ENCODE measurements at regions not wholly inside any gene's neighbourhood (a gene's known extent, or its start where the extent isn't known, plus 50 kb on each side); places are given as distances from the start of the nearest gene placed in this dataset.

DNA sequence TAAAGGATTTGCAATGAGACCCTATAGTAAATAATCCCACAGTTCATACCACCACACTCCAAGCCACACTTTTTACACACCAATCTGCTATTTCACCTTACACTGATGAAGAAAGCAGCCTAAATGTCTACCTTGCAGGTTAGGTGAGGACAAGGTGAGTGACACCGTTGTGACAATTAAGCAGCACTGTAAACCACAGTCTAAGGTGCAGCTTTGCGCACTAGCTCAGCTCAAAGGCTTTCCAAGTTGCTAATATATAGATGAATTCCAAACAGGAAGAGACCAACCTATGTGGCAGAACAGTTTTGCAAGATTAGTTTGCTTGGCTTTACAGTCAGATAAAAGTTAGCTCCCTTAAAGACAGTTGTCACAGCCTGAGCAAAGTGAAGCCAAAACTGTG lies 429.5 kb upstream of the MARCKS start:
- H3K27ac ChIP-seq = no peak overlapping the region
- H3K36me3 ChIP-seq (replicated peaks) = no peaks in the 10 kb centered on the region
- in situ Hi-C loops (cut with HindIII; ENCODE audit: low pct_ligation_motif_present, low sequenced_read_pairs) = no loop called here
- no peak for DNase-seq
- no peaks in the 10 kb centered on the region for H3K27me3 ChIP-seq (replicated peaks)
- no peak overlapping the region for H3K4me3 ChIP-seq (ENCODE audit: low read depth, low read length)
- TF ChIP-seq, protein P1, sequence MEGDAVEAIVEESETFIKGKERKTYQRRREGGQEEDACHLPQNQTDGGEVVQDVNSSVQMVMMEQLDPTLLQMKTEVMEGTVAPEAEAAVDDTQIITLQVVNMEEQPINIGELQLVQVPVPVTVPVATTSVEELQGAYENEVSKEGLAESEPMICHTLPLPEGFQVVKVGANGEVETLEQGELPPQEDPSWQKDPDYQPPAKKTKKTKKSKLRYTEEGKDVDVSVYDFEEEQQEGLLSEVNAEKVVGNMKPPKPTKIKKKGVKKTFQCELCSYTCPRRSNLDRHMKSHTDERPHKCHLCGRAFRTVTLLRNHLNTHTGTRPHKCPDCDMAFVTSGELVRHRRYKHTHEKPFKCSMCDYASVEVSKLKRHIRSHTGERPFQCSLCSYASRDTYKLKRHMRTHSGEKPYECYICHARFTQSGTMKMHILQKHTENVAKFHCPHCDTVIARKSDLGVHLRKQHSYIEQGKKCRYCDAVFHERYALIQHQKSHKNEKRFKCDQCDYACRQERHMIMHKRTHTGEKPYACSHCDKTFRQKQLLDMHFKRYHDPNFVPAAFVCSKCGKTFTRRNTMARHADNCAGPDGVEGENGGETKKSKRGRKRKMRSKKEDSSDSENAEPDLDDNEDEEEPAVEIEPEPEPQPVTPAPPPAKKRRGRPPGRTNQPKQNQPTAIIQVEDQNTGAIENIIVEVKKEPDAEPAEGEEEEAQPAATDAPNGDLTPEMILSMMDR (IDR thresholded peaks at IDR 0.05; ENCODE audit: low read depth, low read length, missing control alignments) = no peak

DNA sequence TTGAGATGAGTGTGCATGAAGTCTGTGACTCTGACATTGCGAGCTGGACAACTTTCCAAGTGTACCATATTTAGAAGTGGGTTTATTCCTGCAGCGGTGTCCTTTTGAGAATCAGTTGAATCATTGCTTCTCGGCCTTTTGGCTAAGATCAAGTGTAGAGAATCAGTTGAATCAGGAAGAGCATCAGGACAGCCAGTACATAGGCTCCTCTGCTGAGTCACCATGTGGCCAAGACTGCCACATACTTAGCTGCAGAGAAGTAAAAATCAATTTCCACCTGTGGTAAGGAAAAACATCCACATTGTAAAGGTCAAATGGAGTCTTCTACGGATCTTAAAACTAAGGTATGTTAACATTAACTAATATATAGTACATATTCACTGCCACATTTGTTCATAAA lies 428.4 kb upstream of the MARCKS start:
- DNase-seq = peak; percentile 20
- Histone ChIP-seq H3K27ac (no peak overlapping the region), H3K36me3 (replicated peaks) (no peaks in the 10 kb centered on the region), H3K4me3 (ENCODE audit: low read depth, low read length) (no peak overlapping the region), H3K27me3 (replicated peaks) (no peaks in the 10 kb centered on the region)
- TF ChIP-seq, protein P1 (IDR thresholded peaks at IDR 0.05; ENCODE audit: low read depth, low read length, missing control alignments) = no peak
- in situ Hi-C loops (cut with HindIII; ENCODE audit: low pct_ligation_motif_present, low sequenced_read_pairs) = no loop called here

DNA sequence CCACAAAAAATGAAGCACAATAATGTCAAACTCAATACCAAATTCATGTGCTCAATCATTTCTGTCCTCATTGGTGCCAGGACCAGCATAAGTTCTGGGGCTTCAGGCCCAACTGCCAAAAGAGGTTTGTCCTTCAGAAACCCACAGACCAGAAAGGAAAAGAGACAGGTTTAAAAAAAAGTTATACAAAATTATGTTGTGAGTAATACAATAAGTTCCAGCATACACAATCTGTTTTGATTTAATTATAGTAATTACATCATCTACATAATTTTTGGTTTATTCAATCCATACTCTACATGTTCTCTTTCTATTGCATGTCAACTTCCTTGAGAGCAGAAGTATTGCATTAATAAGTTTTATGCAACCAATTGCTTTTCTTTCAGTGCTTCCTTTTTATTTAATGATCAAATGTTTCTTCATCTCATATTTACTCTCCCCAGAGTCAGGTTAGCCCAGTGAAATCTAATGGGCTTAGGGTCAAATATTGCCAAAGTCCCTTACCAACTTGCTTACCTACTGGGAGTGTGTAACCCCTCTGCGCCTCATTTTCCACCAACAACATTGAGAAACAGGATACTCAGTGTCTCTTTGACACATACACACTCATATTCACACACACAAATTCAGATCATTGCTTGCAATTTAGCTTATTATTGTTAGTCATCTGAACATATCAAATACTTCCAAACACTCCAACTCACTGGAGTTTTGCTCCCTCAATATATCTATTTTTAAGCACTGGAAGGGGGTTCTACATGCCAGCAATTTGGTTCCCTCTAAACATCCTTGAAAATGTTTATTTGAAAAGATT lies 424.4 kb upstream of the MARCKS start:
- Histone ChIP-seq H3K4me3 (ENCODE audit: low read depth, low read length) (no peak overlapping the region), H3K27me3 (replicated peaks) (no peaks in the 10 kb centered on the region), H3K36me3 (replicated peaks) (no peaks in the 10 kb centered on the region), H3K27ac (no peak overlapping the region)
- DNase-seq = no peak
- TF ChIP-seq, protein P1 (IDR thresholded peaks at IDR 0.05; ENCODE audit: low read depth, low read length, missing control alignments) = no peak
- in situ Hi-C loops (cut with HindIII; ENCODE audit: low pct_ligation_motif_present, low sequenced_read_pairs) = no loop called here

DNA sequence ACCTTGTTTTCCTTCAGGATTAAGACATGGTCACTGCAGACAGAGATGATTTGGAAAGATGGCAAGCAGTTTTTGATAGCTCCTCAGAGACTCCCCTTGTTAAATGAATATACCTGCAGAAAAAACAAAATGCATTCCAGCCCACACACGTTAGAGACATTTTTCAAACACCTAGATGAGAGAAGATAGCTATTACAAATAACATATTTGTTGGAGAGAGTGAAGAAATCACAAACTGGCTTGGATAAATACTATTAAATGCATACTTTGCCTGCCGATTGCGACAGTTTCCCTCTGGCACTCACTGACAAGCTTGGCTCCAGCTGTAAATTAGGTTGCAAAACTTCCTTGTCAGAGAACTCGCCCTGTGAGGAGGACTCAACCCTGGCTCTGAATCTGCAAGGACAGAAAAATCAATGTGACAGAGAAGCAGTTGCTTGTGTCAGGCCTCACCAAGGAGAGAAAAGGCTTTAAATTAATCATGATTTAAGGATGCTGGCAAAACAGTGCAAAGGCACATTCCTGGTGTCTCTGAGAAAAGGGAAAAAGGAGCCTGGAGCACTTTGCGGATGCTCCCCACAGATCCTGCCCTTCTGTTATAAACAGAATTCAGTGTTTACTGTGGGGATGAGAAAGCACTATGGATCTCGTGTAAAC lies 423.7 kb upstream of the MARCKS start:
- in situ Hi-C loops (cut with HindIII; ENCODE audit: low pct_ligation_motif_present, low sequenced_read_pairs) = no loop called here
- no peaks in the 10 kb centered on the region for H3K27me3 ChIP-seq (replicated peaks)
- no peak overlapping the region for H3K4me3 ChIP-seq (ENCODE audit: low read depth, low read length)
- no peak for DNase-seq
- H3K36me3 ChIP-seq (replicated peaks) = no peaks in the 10 kb centered on the region
- H3K27ac ChIP-seq = no peak overlapping the region
- TF ChIP-seq, protein P1 (IDR thresholded peaks at IDR 0.05; ENCODE audit: low read depth, low read length, missing control alignments) = no peak

DNA sequence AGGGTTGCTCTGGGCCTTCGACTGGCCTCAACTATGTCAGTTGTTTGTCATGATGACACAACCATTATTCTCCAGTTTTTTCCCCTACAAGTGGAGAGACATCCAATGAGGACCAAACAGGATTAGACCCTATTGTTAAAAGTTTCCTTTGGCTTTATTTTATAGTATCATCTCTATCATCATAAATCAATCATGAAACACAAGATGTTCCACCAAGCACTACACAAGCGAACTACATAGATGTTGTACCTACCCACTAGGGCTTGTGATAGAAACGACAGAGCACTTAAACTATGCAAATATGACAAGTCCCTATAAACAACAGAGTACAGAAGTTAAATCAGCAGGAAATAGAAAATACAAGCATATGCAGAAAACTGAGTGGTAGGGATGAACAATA lies 422.5 kb upstream of the MARCKS start:
- H3K27me3 ChIP-seq (replicated peaks) = no peaks in the 10 kb centered on the region
- no peak overlapping the region for H3K4me3 ChIP-seq (ENCODE audit: low read depth, low read length)
- no peak for DNase-seq
- H3K27ac ChIP-seq = no peak overlapping the region
- H3K36me3 ChIP-seq (replicated peaks) = no peaks in the 10 kb centered on the region
- in situ Hi-C loops (cut with HindIII; ENCODE audit: low pct_ligation_motif_present, low sequenced_read_pairs) = no loop called here
- TF ChIP-seq, protein P1 (IDR thresholded peaks at IDR 0.05; ENCODE audit: low read depth, low read length, missing control alignments) = no peak
